GM19240 (cell line): ENCODE measurements at regions not wholly inside any gene's neighbourhood (a gene's known extent, or its start where the extent isn't known, plus 50 kb on each side); places are given as distances from the start of the nearest gene placed in this dataset.

Experiments used
- DNase-seq: peaks from one replicate; pipeline ENCODE4 v3.0.0; 2011; ENCODE audit warnings: low spot score; ENCODE audit not compliant: insufficient read length

DNA sequence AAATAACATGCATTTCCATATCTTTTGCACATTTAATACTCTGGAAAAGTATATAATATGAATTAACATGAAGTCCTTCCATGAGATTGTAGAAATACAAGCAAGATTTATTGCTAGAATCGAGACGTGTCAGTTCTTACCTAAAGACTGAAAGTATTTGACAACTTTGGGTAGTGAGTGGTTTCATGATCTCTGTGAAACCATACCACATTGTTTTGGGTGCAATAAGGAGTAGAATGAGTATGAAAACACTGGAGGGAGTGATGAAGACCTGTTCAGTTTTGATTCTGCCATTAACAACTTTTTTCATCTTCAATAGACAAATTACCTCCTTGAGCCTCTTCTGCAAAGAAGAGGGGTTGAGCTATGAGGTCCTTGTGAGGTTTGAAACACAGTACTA is 133.7 kb downstream of the NUDT12 start:
- no peak for DNase-seq

DNA sequence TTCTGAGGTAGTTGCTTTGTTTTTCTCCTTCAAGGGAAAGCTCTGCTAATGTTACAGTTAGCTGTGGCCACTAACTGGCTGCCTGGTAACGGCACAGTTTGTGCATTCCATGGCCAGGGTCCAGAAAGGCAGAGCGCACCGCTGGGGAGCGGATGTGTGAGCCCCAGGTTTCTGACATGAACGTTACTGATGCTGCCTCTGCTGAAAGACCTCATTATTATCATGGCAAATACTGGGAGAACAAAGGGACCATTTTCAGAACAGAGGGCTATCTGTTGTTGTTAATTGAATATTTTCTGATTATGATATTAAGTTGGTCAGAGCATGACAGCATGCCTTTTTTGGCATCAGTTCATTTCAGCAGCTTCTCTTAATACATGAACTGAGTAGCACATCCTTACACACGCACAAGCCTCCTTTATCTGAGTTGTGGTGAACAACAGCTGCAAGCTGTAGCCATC is 134.1 kb downstream of the NUDT12 start:
- DNase-seq = no peak

DNA sequence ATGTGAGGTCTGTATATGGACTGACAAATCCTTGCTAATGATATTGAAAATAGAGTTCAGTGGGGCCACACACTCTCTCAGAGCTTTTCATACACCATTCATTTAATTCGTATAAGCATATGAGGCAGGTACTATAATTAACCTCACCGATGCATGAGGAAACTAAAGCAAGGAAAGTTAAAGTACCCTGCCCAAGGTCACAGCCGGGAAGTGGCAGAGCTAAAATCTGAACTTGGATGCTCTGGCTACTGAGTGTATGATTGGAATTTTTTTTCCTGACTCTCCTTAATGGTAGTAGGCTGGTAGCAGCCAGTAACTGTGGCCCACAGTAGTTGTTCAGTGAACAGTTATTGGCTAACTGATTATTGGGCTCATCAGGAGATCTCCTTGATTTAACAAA is 135.3 kb downstream of the NUDT12 start:
- no peak for DNase-seq

DNA sequence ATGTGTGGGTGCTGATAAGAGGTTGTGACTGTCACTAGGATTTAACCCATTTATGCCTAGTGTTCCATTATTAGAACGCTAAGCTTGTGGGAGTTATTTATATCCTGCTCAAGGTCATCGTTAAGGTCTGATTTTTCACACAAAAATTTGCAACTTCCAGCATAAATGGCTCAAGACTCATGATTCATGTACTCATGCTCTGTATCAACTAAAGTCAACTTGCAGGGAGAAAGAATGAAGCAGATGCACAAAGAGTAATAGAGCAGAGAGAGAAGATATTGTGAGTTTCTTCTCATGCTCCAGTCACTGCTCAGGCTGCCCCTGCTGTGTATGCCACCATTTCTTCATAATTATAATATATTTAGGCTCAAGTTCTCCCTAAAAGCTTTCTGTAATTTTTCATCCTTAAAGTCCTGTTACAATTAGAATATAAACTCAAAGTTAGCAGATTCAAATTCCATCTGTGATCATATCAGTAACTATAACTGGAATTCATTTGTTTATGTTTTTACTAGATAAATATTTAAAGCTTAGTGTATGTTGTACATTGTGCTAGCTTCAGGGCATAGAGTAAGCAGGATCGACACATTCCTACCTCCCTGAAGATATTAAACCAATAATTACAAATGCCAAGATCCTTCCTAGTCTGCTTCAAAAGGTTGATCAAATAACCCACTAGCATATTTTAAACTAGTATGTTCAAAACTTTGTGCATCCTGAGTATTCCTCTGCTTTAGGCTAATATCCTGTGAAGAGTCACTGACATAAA is 136.7 kb downstream of the NUDT12 start:
- no peak for DNase-seq

DNA sequence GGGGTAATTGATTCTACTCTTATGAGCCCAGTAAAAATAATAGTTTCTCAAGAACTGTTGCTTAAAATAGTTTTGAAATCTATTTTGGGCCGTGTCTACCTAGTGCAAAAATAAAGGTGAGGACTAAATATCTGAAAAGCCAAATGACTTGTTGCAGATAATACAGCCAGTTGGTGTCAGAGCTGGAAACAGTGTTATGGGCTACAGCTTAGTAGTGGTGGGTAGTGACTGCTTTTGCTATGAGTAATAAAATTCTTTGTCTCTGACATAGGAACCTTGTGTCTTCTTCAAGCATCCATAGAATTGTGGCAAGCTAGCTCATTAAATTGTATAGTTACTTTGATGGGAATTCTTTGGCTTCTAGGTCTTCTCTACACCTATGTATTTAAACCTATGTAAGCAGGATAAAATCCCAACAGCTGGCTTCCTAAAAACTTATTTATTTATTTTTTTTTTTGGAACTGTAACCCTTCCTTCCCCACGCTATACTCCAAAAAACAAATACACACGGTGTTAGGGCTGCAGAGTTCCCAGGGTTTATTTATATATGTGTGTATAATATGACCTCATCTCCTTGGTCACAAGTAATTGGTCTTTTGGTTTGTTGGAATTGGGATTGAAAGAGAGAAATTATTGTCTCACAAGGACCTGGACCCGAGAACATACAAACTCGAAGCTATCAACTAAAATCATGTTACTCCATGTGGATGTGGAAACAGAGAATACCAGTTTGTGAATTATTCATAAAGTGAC is 138.0 kb downstream of the NUDT12 start:
- no peak for DNase-seq

DNA sequence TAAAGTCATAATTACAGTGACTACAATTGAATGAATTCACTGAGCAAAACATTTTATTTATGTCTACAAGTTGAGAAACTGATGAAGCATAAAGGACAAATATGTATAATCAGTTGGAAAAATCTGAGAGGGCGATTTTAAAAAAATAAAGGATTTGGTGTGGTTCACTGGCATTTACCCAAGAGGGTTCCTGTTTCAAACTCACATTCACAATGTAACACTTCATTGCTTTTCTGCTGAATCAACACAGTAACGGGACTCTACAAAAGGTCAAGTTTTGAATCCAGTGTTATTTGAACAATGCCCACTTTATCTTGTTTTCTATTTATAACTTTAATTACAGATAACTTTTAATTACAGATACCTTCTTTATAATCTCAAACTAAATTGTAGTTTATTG is 138.6 kb downstream of the NUDT12 start:
- DNase-seq = no peak

DNA sequence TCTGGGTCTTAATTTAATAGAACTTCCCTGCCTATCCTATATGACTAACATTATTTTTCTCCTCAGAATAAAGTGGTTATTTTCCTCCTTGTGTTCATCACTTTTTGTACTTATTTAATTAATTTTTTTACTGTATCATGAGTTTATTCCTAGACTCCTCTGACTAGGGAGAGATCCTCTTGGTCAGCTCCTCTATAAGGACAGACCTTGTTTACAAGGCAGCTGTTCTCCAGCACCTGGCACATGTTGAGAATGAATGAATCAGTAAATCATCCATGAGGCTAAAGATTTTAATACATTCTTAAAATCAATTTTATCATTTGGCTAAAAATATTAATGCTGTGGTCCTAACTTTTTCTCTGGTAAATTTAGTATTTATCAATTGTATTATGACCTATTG is 139.8 kb downstream of the NUDT12 start:
- no peak for DNase-seq

DNA sequence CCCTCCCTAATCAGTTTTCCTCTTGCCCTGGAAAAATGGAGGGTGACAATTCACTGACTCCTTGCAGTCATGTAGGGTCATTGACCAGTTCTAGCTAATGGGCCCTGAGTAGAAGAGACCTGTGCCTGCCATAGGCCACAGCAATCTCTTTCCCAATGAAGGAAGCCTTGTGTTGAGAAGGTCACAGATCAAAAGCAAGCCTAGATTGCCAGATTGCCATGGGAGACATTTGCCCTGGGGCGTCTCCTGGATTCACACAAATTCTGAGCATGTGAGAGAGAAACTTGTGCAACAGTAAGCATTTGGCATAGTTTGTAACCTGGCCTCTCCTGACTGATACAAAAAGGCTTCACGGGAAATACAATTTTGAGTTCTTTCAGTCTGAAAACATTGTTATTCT is 148.0 kb downstream of the NUDT12 start:
- DNase-seq = no peak

DNA sequence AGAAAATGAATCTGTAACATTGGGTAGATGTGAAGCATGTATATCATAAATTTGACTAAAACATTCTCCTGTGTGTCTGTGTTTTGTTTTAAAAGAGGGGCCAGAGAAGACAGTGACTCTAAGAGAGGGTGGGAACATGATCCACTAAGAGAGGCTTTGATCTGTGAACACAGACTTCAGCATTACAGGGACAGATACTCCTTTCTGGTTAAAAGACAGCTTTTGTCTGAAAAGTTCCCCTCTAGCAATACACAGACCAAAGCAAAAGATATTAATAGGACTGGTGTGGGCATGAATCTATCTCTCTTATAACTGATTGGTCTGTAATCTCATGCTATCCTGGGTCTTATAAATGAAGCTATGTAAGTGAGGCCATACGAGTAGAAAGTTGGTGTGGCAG is 150.9 kb downstream of the NUDT12 start:
- no peak for DNase-seq

DNA sequence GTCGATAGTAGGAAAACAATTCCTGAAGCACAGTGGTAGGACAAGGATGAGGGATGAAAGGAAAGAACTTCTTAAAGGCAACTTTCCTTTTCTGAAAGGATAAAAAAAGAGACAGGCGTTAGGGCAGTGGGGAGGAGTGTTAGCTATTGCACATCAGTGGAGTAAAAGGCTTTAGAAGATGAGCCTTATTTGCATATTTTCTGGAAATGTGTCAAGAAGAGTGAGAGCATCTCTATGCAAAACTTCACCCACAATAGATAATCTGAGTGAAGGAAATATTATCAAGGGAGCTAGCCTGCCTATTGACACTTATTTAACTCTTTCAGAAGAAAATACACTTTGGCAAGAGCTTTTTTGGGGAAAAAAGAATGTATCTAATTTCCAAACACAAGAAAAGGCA is 151.6 kb downstream of the MACIR start:
- no peak for DNase-seq

DNA sequence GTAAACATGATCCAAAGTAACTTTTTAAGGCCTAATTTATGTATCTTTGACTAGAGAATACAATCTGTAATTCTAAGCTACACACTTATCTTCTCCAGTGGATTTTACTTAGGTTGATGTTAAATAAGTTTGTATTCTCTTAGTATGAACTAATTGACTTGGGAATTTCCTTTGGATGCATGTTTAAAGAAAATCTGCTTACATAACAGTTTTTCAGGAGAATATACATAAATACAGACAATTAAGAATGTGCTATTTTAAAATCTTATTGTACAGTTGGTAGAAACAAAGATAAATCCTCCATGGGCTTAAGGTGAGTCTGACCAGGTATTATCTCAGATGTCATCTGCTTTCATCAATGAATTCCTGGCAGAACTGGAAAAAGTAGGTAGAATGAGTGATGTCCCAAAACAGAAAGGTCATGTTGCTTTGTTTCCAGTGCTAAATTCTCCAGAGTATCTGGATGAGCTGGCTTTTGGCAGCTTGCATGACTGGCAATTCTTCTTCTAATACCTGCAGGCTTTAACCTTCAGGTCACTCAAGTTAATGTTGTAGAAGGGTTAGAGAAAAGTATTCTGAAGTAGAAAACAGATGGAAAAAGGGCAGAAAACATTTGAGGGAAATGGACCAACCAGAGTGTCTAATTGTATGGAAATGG is 150.6 kb downstream of the MACIR start:
- DNase-seq = no peak

DNA sequence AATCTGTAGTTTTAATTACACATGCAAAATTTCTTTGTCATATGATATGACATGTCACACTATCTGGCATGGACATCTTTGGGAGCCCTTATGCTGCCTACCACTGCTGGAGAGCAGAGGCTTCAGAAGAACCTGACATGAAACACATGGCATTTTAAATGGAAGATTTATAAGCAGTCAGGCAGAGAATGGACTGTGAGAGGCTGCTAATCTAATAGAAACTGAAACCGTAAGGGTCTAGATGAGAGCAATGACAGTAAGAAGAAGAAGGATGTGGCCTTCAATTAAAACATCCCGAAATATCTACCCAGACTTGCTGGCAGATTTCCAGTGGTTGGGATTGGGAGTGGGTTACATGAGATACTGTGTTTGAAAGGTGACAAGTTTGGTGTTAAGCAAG is 149.8 kb downstream of the MACIR start:
- no peak for DNase-seq

DNA sequence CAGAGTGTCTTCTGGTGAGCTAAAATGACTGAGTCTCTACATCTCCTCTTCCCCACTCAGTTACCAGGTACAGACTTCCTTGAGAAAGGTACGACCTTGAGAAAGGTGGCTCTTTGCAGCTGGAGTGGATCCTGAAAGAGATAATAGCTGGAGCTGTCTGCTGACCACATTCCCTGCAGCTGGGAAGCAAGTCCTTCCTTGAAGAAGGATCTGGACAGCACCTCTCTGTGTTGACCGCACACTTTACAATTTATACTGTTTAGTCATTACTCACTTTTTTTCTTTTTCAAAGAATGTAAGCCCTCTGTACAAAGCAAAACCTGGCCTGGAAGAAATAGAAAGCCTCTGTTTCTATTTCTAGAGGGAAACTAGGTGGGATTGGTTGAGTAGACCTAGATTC is 148.8 kb downstream of the MACIR start:
- DNase-seq = no peak

DNA sequence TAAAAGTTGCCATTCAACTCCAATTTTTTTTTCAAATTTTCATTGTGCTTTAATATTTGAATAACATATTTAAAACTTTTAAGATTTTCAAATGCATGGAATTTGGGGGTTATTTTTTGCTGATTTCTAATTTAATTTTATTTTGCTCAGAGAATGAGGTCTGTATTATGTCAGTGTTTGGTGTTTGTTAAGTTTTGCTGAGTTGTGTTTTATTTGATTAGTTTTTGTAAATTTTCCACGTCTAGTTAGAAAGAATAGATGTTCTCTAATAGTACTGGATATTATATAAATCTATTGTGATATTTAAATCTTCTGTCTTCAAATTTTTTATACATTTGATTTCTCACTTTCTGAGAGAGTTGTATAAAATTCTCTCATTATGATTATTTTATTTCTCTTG is 145.9 kb downstream of the MACIR start:
- no peak for DNase-seq

DNA sequence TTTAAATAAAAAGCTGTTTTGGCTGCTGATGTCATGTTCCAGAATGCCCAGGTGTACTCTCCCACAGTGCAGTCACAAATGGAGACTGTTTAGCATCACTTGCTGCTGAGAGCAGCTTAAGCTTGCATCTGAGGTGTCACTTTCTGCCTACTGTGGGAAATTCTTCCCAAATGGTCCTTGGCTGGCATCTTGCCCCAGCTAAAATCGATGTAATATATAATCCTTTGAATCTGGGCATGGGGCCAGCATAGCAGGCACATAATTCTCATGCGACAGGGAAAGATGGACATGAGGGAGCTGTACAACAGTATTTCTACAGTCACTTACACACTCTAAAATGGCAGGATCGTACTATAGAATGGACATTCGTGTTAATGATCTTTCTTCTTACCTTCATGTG is 144.3 kb downstream of the MACIR start:
- no peak for DNase-seq

DNA sequence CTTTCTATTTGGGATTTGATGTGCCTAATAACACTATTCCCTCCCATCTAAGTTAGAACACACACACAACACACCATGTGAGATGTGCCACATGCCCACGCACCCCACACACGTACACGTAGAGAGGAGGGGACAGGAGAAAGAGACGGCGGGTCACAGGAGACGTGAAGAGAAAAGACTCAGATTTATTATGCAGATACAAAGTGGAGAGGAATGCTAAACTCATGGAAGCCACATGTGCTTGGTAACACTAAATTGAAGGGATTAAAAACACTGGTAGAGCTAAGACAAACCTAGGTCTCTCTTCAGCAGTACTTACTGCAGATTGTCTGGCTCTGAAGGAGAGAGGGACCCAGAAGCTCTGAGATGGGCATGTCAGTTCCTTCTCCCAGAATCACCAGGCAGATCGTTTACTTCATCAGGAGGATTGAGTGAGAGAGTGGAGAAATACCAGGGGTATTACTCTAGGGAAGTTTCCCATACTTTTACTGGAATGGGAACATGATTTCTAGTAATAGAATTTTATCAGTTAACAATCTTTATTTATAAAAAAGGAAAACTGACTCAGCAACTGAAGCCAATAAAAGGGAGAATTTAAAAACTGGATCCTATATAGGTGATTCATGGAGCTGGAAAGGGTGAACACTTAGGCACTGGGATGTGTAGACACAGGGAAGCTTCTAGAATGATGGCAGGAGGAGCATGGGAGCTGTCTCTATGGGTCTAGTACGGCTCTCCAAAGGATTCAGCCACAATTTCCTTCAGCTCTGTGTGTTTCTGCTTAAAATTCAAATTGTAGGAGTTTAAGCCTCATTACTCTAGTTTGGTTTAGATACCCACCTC is 139.4 kb downstream of the MACIR start:
- no peak for DNase-seq

DNA sequence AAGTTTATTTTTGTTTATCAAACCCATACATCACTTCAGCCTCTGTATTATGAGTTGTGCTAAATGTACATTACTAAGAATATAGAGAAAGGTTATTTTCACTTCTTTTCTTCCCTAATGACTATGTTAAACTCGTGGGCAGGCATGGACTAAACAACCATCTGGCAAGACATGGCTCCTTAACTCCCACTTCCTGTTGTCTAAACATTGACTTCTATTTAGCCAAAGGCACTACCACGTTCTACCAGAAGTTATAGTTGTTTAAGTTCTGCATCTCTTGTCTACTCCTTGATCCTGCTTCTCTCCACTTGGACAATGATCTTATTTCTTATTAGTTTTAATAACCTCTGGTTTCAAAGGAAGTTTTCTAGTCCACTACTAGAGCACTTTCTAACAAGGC is 136.1 kb downstream of the MACIR start:
- no peak for DNase-seq

DNA sequence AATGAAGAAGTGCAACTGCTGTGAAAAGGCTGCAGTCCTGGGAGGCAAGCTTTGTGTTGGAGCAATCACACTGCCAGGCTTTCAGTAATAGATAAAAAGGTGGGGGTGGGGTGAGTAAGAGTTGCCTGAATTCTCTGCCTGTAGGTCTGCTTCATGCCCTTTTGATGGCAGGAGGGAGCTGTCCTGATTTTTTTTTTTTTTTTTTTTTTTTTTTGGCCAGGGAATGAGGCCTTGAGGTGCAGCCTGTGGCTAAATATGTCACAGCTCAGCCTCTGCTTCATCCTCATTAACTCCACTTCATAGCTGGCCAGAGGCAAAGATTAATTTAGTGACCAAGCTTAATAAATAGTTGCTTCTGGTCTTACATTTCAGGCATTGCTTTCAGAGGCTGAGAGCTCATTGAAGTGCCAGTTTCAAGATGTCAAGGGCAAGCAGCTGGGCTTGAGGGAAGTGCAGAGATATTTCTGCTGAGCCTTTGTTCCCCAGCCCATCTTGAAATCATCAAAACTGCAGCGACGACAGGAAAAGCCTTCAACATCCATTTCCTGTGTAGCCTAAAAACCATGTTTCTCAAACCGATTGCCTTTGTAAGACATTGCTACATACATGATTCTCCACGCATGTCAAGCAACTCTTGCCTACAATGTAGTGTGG is 134.7 kb downstream of the MACIR start:
- no peak for DNase-seq

DNA sequence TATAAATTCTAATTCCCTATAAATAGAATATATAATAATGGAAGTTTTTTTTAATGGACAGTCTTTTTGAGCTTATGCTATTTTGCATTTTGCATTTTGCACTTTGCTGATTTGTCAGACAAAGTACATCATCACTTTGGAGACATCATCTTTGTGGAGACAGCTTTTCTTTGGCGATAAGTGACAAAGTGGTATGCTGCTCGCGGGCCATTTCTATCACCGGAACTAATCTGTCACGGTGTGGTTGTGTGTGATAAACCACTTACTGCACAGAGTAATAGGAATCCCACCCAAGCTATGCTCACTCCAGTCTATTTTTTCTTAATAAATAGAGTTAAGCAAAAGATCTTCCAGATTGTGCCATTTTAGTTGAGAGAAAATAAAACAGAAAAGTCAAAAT is 133.1 kb downstream of the MACIR start:
- DNase-seq = no peak

DNA sequence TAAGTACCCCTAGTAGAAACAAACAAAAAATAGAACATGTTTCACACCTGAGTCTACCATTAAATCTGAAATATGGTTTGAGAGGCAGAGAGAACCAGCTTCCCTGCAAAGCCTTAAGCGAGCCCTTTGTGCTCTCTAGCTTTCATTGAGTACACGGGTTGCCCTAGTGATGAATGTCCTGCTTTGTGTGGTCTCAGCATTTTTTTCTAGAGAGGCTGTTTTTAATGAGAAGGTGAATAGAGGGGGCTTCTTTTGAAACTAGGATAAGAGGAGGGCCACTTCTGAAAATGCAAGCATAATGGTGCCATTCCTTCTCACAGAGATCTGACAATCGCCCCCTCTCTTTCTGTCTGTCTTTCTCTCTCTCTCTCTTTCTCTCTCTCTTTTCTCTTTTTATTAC is 131.3 kb downstream of the MACIR start:
- no peak for DNase-seq

DNA sequence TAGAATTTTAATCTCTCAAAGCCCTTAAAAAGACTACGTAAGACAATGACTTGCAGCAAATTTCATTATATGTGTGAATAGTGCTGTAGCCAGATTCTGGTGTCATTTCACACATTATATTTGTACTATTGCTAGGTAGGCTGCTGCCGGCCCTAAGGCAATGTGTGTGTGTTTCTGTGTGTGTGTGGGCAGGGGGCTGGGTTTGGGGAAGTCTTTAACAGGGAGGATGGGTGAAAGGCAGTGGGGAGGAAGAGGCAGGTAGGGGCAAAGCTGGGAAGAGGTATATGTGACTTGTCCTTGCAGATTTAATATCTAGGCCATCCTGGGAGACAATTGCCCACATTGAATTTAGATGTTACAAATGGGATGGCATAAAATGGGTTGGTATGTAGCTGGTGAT is 130.8 kb downstream of the MACIR start:
- DNase-seq = no peak
